NOMO-1 treated with dmso at 0.1 percent for 144 hours (cell line): ENCODE measurements at regions not wholly inside any gene's neighbourhood (a gene's known extent, or its start where the extent isn't known, plus 50 kb on each side); places are given as distances from the start of the nearest gene placed in this dataset.

Experiments used
- DNase-seq: peaks from one replicate; lab custom pipeline; 2025; ENCODE audit not compliant: unreplicated experiment; lab: John Stamatoyannopoulos, UW

DNA sequence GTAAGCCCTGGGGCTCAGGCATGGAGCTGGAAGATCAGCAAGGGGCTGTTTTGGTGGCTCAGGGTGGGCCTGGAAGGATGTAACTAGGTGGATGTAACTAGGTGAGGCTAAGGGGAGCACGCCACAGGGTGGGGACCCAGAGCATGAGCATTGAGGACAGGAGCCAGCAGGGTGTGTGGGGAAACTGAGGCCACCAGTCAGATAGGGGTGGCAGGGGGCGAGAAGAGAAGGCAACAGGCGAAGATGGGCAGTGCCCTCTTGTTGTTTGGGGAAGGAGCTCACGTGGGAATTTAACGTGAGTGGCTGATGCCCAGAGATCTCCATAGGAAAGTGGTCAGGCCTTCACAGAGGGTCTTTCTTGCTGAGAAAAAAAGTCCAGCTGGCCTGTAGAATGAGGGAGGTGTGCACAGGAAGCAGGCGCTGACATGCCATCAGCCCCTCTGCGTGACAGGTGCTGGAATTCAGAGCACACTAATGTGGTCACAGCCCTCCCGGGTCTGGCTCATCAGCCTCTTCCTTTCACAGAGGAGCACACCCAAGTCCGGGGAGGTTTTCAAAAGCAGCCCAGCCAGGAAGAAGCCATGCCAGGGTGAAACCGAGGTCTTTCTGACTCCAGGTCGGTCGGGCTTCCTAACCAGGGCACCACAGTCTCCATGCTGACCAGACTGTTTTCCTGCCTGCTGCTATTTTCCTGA lies 54.6 kb upstream of the PAX6 start:
- no peak for DNase-seq

DNA sequence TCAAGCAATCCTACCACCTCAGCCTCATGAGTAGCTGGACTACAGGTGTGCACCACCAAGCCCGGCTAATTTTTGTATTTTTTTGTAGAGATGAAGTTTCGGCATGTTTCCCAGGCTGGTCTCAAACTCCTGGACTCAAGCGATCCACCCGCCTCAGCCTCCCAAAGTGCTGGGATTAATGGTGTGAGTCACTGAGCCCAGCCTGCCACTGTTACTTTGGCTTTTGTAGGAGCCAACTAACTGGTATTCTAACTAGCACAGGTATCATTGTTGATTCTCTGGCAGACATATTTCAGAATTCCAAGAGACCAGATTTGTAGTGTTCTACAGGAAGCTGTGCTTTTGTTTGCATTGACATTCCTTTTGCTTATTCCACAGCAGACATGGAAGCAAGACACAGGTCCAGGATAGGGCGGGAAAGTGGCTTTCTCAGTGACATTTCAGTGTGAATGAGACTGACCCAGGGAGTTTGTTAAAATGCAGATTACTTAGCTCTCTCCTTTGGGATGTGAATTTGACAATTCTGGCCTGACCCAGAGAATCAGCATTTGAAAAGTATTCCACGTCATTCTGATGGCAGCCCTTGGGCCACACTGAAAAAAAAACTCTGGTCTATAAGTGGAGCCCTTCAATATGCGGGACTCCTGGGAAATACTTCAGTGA lies 52.2 kb upstream of the PAX6 start:
- no peak for DNase-seq

DNA sequence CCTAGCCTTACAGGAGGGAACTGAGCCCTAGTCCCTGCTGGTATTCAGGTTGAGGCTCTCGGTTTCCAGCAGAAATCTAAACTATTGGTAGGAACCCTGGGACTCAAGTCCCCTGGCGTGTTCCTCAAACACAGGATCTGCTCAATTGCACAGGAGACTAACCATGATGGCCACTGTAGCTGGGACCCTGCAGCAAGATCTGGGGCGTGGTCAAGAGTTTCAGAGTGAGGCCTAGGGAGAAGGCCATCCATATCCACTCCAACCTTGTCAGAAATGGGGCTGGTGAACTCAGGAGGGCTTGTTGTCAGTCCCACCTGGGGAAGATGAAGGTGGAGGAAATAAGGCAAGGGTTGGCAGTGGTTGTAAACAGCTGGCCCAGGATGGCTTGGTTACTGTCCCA lies 49.9 kb upstream of the PAX6 start:
- DNase-seq = no peak
